Endothelial cell of umbilical vein (primary cell): ENCODE measurements at regions not wholly inside any gene's neighbourhood (a gene's known extent, or its start where the extent isn't known, plus 50 kb on each side); places are given as distances from the start of the nearest gene placed in this dataset.

Experiments used
- CTCF ChIP-seq, 2 donors: IDR thresholded peaks; 1 replicate in 1 of 2; 2 replicates in 1 of 2; pipeline ENCODE4 v1.5.1; 2011; ENCODE audit warnings: low read length in 2 of 2, mild to moderate bottlenecking in 2 of 2, moderate library complexity in 2 of 2, control low read depth in 1 of 2, inconsistent platforms in 1 of 2, low read depth in 1 of 2; ENCODE audit not compliant: insufficient read depth in 1 of 2; ENCODE audit errors: extremely low read depth in 1 of 2
- EZH2 ChIP-seq: IDR thresholded peaks from 2 replicates; pipeline ENCODE4 v1.6.1; 2012; ENCODE audit warnings: borderline replicate concordance, low read depth, mild to moderate bottlenecking, moderate library complexity, low read length, inconsistent platforms; ENCODE audit not compliant: severe bottlenecking
- FOS ChIP-seq: IDR thresholded peaks from 2 replicates; pipeline ENCODE4 v1.6.1; 2011; ENCODE audit warnings: mild to moderate bottlenecking, low read length, moderate library complexity, borderline replicate concordance; ENCODE audit not compliant: insufficient read depth
- MAX ChIP-seq: IDR thresholded peaks from 2 replicates; pipeline ENCODE4 v1.6.1; 2011; ENCODE audit not compliant: insufficient read depth, insufficient read length
- MYC ChIP-seq: IDR thresholded peaks from one replicate; pipeline ENCODE4 v1.6.1; 2011; ENCODE audit warnings: mild to moderate bottlenecking, low read depth, low read length
- POLR2A ChIP-seq: IDR thresholded peaks from 2 replicates; pipeline ENCODE4 v1.6.1; 2012; ENCODE audit warnings: low read depth, mild to moderate bottlenecking, control low read depth, low read length
- POLR2AphosphoS5 ChIP-seq: IDR thresholded peaks from 2 replicates; pipeline ENCODE4 v1.6.1; 2012; ENCODE audit warnings: low read depth, mild to moderate bottlenecking, control low read depth, low read length, moderate library complexity; ENCODE audit not compliant: insufficient read depth

GRCh38 chr4:63036159-63036866, 1372.9 kb downstream of the TECRL start:
- TF ChIP-seq CTCF (IDR thresholded peaks at IDR 0.05; ENCODE audit: extremely low read depth in 1 of 2, insufficient read depth in 1 of 2, low read depth in 1 of 2, low read length in 2 of 2) = no peak
- no peak for TF ChIP-seq POLR2A
- no peak for TF ChIP-seq FOS
- no peak for TF ChIP-seq MAX
- TF ChIP-seq MYC = no peak
- TF ChIP-seq EZH2 = no peak
- TF ChIP-seq POLR2AphosphoS5 = no peak
